H1 (cell line): ENCODE measurements at regions not wholly inside any gene's neighbourhood (a gene's known extent, or its start where the extent isn't known, plus 50 kb on each side); places are given as distances from the start of the nearest gene placed in this dataset.

Source experiments
- CTCF ChIA-PET: fragments of 300-600 bp; sonication (Branson Sonifier 250); formaldehyde crosslinking; loops from one replicate; lab custom pipeline; 2021; ENCODE audit not compliant: partially characterized antibody; lab: Charles Lee
- POLR2A ChIA-PET: fragments of 300-600 bp; sonication (Branson Sonifier 250); formaldehyde crosslinking; loops from one replicate; lab custom pipeline; 2021; ENCODE audit warnings: inconsistent platforms; ENCODE audit not compliant: partially characterized antibody; lab: Charles Lee
- DNase-seq, 2 experiments: peaks; one replicate each; pipeline versions ENCODE4 v3.0.0 to v3.0.0-alpha.2; 2010 to 2022; ENCODE audit warnings: low spot score in 2 of 2, low read depth in 1 of 2, mixed read lengths in 1 of 2
- FAIRE-seq: peaks from 2 replicates; lab custom pipeline; 2011; peaks lifted over from hg19 to GRCh38; lab: Jason Lieb, UNC
- H2AFZ ChIP-seq: 2 replicates; pipeline ENCODE4 v1.8.1; 2012; ENCODE audit warnings: low read length, inconsistent platforms
- H2AK5ac ChIP-seq: 2 replicates; pipeline ENCODE4 v1.6.1; 2013; ENCODE audit warnings: low read depth, low read length
- H2BK120ac ChIP-seq: replicated peaks from 2 replicates; pipeline ENCODE3; 2013; ENCODE audit warnings: low read depth, low read length, inconsistent platforms
- H2BK12ac ChIP-seq: 2 replicates; pipeline ENCODE4 v1.6.1; 2013; ENCODE audit warnings: low read depth, low read length
- H2BK15ac ChIP-seq: 2 replicates; pipeline ENCODE4 v1.6.1; 2013; ENCODE audit warnings: low read length
- H2BK20ac ChIP-seq: 2 replicates; pipeline ENCODE4 v1.6.1; 2013; ENCODE audit warnings: low read length
- H2BK5ac ChIP-seq: 2 replicates; pipeline ENCODE4 v1.6.1; 2013; ENCODE audit warnings: low read depth, low read length
- H3K14ac ChIP-seq: 2 replicates; pipeline ENCODE4 v1.6.1; 2013; ENCODE audit warnings: inconsistent platforms; ENCODE audit not compliant: insufficient read length
- H3K18ac ChIP-seq: 2 replicates; pipeline ENCODE4 v1.6.1; 2013; ENCODE audit warnings: low read length; ENCODE audit errors: extremely low read depth
- H3K23ac ChIP-seq: 2 replicates; pipeline ENCODE4 v1.6.1; 2013; ENCODE audit warnings: inconsistent platforms; ENCODE audit not compliant: insufficient read length
- H3K23me2 ChIP-seq: 2 replicates; pipeline ENCODE4 v1.6.1; 2013; ENCODE audit warnings: low read depth, low read length
- H3K27ac ChIP-seq: 2 replicates; pipeline ENCODE4 v1.6.1; 2011; ENCODE audit warnings: low read depth, low read length, inconsistent platforms
- H3K27me3 ChIP-seq, 4 experiments: replicated peaks in 1 of 4; 1 replicate in 1 of 4; 2 replicates in 3 of 4; pipeline versions ENCODE4 v1.6.1 to v1.8.1; 2011 to 2013; ENCODE audit warnings: low read length in 3 of 4, mild to moderate bottlenecking in 3 of 4, inconsistent platforms in 2 of 4, mixed read lengths in 2 of 4, moderate library complexity in 1 of 4; ENCODE audit not compliant: control insufficient read depth in 3 of 4, insufficient read depth in 3 of 4; ENCODE audit errors: extremely low read depth in 1 of 4
- H3K36me3 ChIP-seq, 4 experiments: 2 replicates each; pipeline versions ENCODE4 v1.6.1 to v1.8.1; 2011 to 2013; ENCODE audit warnings: mild to moderate bottlenecking in 4 of 4, low read length in 3 of 4, moderate library complexity in 2 of 4, control low read depth in 1 of 4, inconsistent platforms in 1 of 4; ENCODE audit not compliant: insufficient read depth in 4 of 4, control insufficient read depth in 2 of 4
- H3K4ac ChIP-seq: replicated peaks from 2 replicates; pipeline ENCODE3; 2013; ENCODE audit warnings: low read length, low read depth, mixed read lengths, inconsistent platforms; ENCODE audit not compliant: insufficient read length
- H3K4me1 ChIP-seq, 4 experiments: replicated peaks in 1 of 4; 1 replicate in 1 of 4; 2 replicates in 3 of 4; pipeline versions ENCODE4 v1.6.1 to v1.8.1; 2011 to 2013; ENCODE audit warnings: low read length in 3 of 4, inconsistent platforms in 2 of 4, mixed read lengths in 1 of 4; ENCODE audit not compliant: insufficient read depth in 4 of 4, control insufficient read depth in 3 of 4
- H3K4me2 ChIP-seq, 2 experiments: 2 replicates each; pipeline versions ENCODE4 v1.6.1 to v1.8.1; 2011 to 2013; ENCODE audit warnings: low read depth in 2 of 2, low read length in 2 of 2, control low read depth in 1 of 2, inconsistent platforms in 1 of 2, mild to moderate bottlenecking in 1 of 2; ENCODE audit not compliant: insufficient read depth in 1 of 2
- H3K4me3 ChIP-seq, 4 experiments: fragments of 200-600, 300-600 bp in 1 of 4; sonication (generic), shearing (Covaris generic), sonication (Bioruptor Twin) in 1 of 4; 2 replicates each; pipeline versions ENCODE4 v1.5.1 to v1.8.1; 2011 to 2016; ENCODE audit warnings: low read length in 4 of 4, low read depth in 3 of 4, control low read depth in 2 of 4, inconsistent platforms in 2 of 4, mild to moderate bottlenecking in 2 of 4, mixed read lengths in 1 of 4, moderate library complexity in 1 of 4; ENCODE audit not compliant: insufficient read depth in 2 of 4; ENCODE audit errors: extremely low read depth in 1 of 4
- H3K56ac ChIP-seq: replicated peaks from 2 replicates; pipeline ENCODE3; 2013; ENCODE audit warnings: low read depth, mild to moderate bottlenecking, mixed read lengths, low read length, inconsistent platforms; ENCODE audit not compliant: insufficient read length
- H3K79me1 ChIP-seq: 2 replicates; pipeline ENCODE4 v1.6.1; 2013; ENCODE audit warnings: low read depth, low read length, control low read depth
- H3K79me2 ChIP-seq, 2 experiments: 2 replicates each; pipeline versions ENCODE4 v1.6.1 to v1.8.1; 2012 to 2013; ENCODE audit warnings: low read length in 2 of 2, mild to moderate bottlenecking in 2 of 2, inconsistent platforms in 1 of 2; ENCODE audit not compliant: insufficient read depth in 2 of 2, control insufficient read depth in 1 of 2
- H3K9ac ChIP-seq, 4 experiments: replicated peaks in 1 of 4; 1 replicate in 1 of 4; 2 replicates in 3 of 4; pipeline versions ENCODE4 v1.6.1 to v1.8.1; 2011 to 2013; ENCODE audit warnings: low read depth in 3 of 4, low read length in 3 of 4, control low read depth in 2 of 4, mild to moderate bottlenecking in 2 of 4, moderate library complexity in 2 of 4, inconsistent platforms in 1 of 4; ENCODE audit errors: extremely low read depth in 1 of 4
- H3K9me3 ChIP-seq, 2 experiments: 2 replicates each; pipeline versions ENCODE4 v1.6.1 to v1.8.1; 2012 to 2013; ENCODE audit warnings: mild to moderate bottlenecking in 2 of 2, moderate library complexity in 2 of 2, control low read depth in 1 of 2, inconsistent platforms in 1 of 2, low read depth in 1 of 2, low read length in 1 of 2, mixed read lengths in 1 of 2; ENCODE audit not compliant: insufficient read depth in 2 of 2
- H4K20me1 ChIP-seq, 2 experiments: replicated peaks in 1 of 2; 2 replicates each; pipeline versions ENCODE3 to v1.8.1; 2011 to 2013; ENCODE audit warnings: inconsistent platforms in 2 of 2, low read length in 2 of 2, mild to moderate bottlenecking in 1 of 2; ENCODE audit not compliant: insufficient read depth in 2 of 2, control insufficient read depth in 1 of 2
- H4K5ac ChIP-seq: 2 replicates; pipeline ENCODE4 v1.6.1; 2013; ENCODE audit warnings: low read length, low read depth, mixed read lengths, inconsistent platforms; ENCODE audit not compliant: insufficient read length
- H4K8ac ChIP-seq: 2 replicates; pipeline ENCODE4 v1.8.0; 2013; ENCODE audit warnings: mild to moderate bottlenecking, moderate library complexity, low read length, inconsistent platforms; ENCODE audit not compliant: insufficient read depth; ENCODE audit errors: extremely low read depth
- H4K91ac ChIP-seq: replicated peaks from 2 replicates; pipeline ENCODE3; 2013; ENCODE audit warnings: low read length, mixed read lengths, inconsistent platforms; ENCODE audit not compliant: insufficient read length
- GTF2F1 ChIP-seq: IDR thresholded peaks from 2 replicates; pipeline ENCODE4 v1.6.1; 2012; ENCODE audit warnings: low read depth, low read length, improper control_type of control experiment, borderline replicate concordance
- MAFK ChIP-seq: IDR thresholded peaks from 2 replicates; pipeline ENCODE4 v1.6.1; 2012; ENCODE audit warnings: low read depth, mild to moderate bottlenecking, improper control_type of control experiment, low read length
- WGBS, 2 experiments: shearing (Covaris generic) in 1 of 2; methylation state at CpG; one replicate each; pipeline versions ENCODE4 v1.1.6 to v1.1.7; 2013 to 2015; ENCODE audit warnings: low lambda C conversion rate in 2 of 2, mixed read lengths in 2 of 2, inconsistent platforms in 1 of 2, low coverage in 1 of 2, missing lambda C conversion rate in 1 of 2; ENCODE audit not compliant: insufficient replicate concordance in 2 of 2, insufficient coverage in 1 of 2, insufficient read length in 1 of 2; ENCODE audit errors: extremely low coverage in 1 of 2, missing lambda C conversion rate in 1 of 2; 5-methylcytosine and 5-hydroxymethylcytosine counted together

DNA sequence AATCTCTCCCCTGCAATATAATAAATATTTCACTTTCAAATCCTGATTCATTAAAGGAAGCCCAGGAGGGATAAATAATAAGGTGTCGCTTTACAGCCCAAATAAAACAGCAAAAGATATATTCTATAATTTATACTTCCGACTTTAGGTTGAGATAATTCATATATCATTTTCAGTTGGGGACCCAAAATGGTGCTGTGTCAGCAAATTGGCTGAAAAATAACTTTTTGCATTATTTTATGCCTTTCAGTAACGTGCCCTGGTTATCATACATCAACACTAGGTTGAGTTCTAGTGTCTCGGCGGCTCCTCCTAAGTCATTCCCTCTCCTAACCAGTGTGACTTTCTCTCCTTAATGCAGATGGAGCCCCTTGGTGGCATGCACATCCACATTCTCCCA, 278.2 kb downstream of the NXPE2 start:
- no peak for FAIRE-seq

More for the DNA sequence above, 278.2 kb downstream of the NXPE2 start:
- Histone ChIP-seq H2AK5ac (no peak overlapping the region), H3K56ac (no peak overlapping the region), H2BK20ac (no peak overlapping the region), H2BK120ac (no peak overlapping the region), H3K27ac (no peak overlapping the region), H3K4me2 (no peak overlapping the region), H3K79me1 (no peaks in the 10 kb centered on the region), H2BK15ac (no peak overlapping the region), H4K8ac (no peak overlapping the region), H3K9ac (no peak overlapping the region), H3K4me3 (no peak overlapping the region), H4K91ac (no peak overlapping the region), H3K14ac (no peak overlapping the region), H2BK12ac (no peak overlapping the region), H3K23me2 (no peaks in the 10 kb centered on the region), H4K20me1 (no peaks in the 10 kb centered on the region), H3K79me2 (no peaks in the 10 kb centered on the region), H3K36me3 (no peaks in the 10 kb centered on the region), H3K4ac (no peak overlapping the region), H2BK5ac (no peak overlapping the region), H3K27me3 (no peaks in the 10 kb centered on the region; a peak in 1 of 7 replicates), H4K5ac (no peak overlapping the region), H3K4me1 (no peaks in the 10 kb centered on the region; a peak in 1 of 7 replicates), H3K18ac (no peak overlapping the region), H3K23ac (no peak overlapping the region), H2AFZ (no peak overlapping the region), H3K9me3 (no peaks in the 10 kb centered on the region)
- ChIA-PET CTCF (interaction anchor here (0.6 kb wide), 1 partner anchor 53 kb away, joined by 3 read pairs; no protein-coding TSS in a partner anchor), POLR2A (no interaction called here)
- no peak for DNase-seq
- TF ChIP-seq GTF2F1 (no peak), MAFK (peak; percentile 66; the same call in 1 of the 2 replicates)
- 85% methylated on average over 5 of the region's 5 CpGs; no CpG with 5 or more reads in 1 of the 2 experiments for WGBS, 2 experiments
